NCI-H524 treated with DMSO at 0.1 percent for 48 hours (cell line): ENCODE measurements at regions not wholly inside any gene's neighbourhood (a gene's known extent, or its start where the extent isn't known, plus 50 kb on each side); places are given as distances from the start of the nearest gene placed in this dataset.

Source experiments
- DNase-seq: peaks from one replicate; lab custom pipeline; 2025; lab: John Stamatoyannopoulos, UW

GRCh38 chr10:128316925-128317324, 190.7 kb upstream of the MKI67 start:
- DNase-seq = no peak

- no peak for DNase-seq
Measured at GRCh38 chr10:128318366-128318765, 192.1 kb upstream of the MKI67 start.

GRCh38 chr10:128318913-128319312, 192.7 kb upstream of the MKI67 start:
- DNase-seq = no peak

GRCh38 chr10:128322106-128322505, 195.9 kb upstream of the MKI67 start:
- no peak for DNase-seq

GRCh38 chr10:128322950-128323349, 196.7 kb upstream of the MKI67 start:
- no peak for DNase-seq

GRCh38 chr10:128324058-128324827, 198.0 kb upstream of the MKI67 start:
- DNase-seq = no peak

- DNase-seq = no peak
Measured at GRCh38 chr10:128325788-128326187, 199.6 kb upstream of the MKI67 start.

GRCh38 chr10:128326251-128326650, 200.0 kb upstream of the MKI67 start:
- no peak for DNase-seq

GRCh38 chr10:128326851-128327250, 200.6 kb upstream of the MKI67 start:
- DNase-seq = no peak

- no peak for DNase-seq
Measured at GRCh38 chr10:128336401-128336800, 210.2 kb upstream of the MKI67 start.

- DNase-seq = no peak
Measured at GRCh38 chr10:128337860-128338378, 211.7 kb upstream of the MKI67 start.

GRCh38 chr10:128338951-128339350, 212.7 kb upstream of the MKI67 start:
- DNase-seq = no peak

- DNase-seq = no peak
Measured at GRCh38 chr10:128339753-128340152, 213.5 kb upstream of the MKI67 start.

GRCh38 chr10:128345353-128345752, 219.1 kb upstream of the MKI67 start:
- DNase-seq = no peak

- no peak for DNase-seq
Measured at GRCh38 chr10:128360783-128361182, 234.6 kb upstream of the MKI67 start.

- DNase-seq = no peak
Measured at GRCh38 chr10:128361487-128361886, 235.3 kb upstream of the MKI67 start.

GRCh38 chr10:128362514-128362913, 236.3 kb upstream of the MKI67 start:
- no peak for DNase-seq

GRCh38 chr10:128364631-128365030, 238.4 kb upstream of the MKI67 start:
- no peak for DNase-seq

GRCh38 chr10:128365156-128365725, 239.0 kb upstream of the MKI67 start:
- DNase-seq = no peak

GRCh38 chr10:128367807-128368206, 241.6 kb upstream of the MKI67 start:
- no peak for DNase-seq

GRCh38 chr10:128369101-128369650, 243.0 kb upstream of the MKI67 start:
- no peak for DNase-seq

- no peak for DNase-seq
Measured at GRCh38 chr10:128373071-128373749, 247.0 kb upstream of the MKI67 start.

GRCh38 chr10:128373831-128374230, 247.6 kb upstream of the MKI67 start:
- no peak for DNase-seq
